Fibroblast of lung (primary cell): ENCODE measurements at regions not wholly inside any gene's neighbourhood (a gene's known extent, or its start where the extent isn't known, plus 50 kb on each side); places are given as distances from the start of the nearest gene placed in this dataset.

ENCODE experiments used
- DNase-seq, 2 donors: peaks; one replicate each; pipeline versions ENCODE4 v3.0.0 to v3.0.0-alpha.2; 2010; ENCODE audit warnings: low read depth in 2 of 2
- H2AFZ ChIP-seq: 2 replicates; pipeline ENCODE4 v1.5.1; 2012; ENCODE audit warnings: low read length, control low read depth, inconsistent platforms
- H3K27ac ChIP-seq: 2 replicates; pipeline ENCODE4 v1.5.1; 2011; ENCODE audit warnings: low read length, control low read depth; ENCODE audit not compliant: insufficient read depth
- H3K27me3 ChIP-seq: 2 replicates; pipeline ENCODE4 v1.5.1; 2011; ENCODE audit warnings: mild to moderate bottlenecking, low read length; ENCODE audit not compliant: control insufficient read depth, insufficient read depth
- H3K36me3 ChIP-seq: 2 replicates; pipeline ENCODE4 v1.5.1; 2011; ENCODE audit warnings: low read length; ENCODE audit not compliant: control insufficient read depth, insufficient read depth
- H3K4me1 ChIP-seq: 2 replicates; pipeline ENCODE4 v1.5.1; 2011; ENCODE audit warnings: low read length; ENCODE audit not compliant: control insufficient read depth, insufficient read depth; ENCODE audit errors: extremely low read depth
- H3K4me2 ChIP-seq: 2 replicates; pipeline ENCODE4 v1.5.1; 2011; ENCODE audit warnings: low read length, control low read depth; ENCODE audit not compliant: insufficient read depth; ENCODE audit errors: extremely low read depth
- H3K4me3 ChIP-seq, 4 experiments: fragments of 200-600 bp in 1 of 4; sonication (generic) in 1 of 4; replicated peaks in 1 of 4; 2 replicates each; pipeline ENCODE4 v1.5.1; 2011 to 2016; ENCODE audit warnings: low read length in 4 of 4, low read depth in 3 of 4, mild to moderate bottlenecking in 3 of 4, control low read depth in 2 of 4, inconsistent platforms in 1 of 4, mixed read lengths in 1 of 4; ENCODE audit not compliant: insufficient read depth in 1 of 4; ENCODE audit errors: control extremely low read depth in 1 of 4
- H3K79me2 ChIP-seq: 2 replicates; pipeline ENCODE4 v1.5.1; 2012; ENCODE audit warnings: mild to moderate bottlenecking, low read length, inconsistent platforms; ENCODE audit not compliant: control insufficient read depth, insufficient read depth
- H3K9ac ChIP-seq: 2 replicates; pipeline ENCODE4 v1.5.1; 2011; ENCODE audit warnings: mild to moderate bottlenecking, low read length, control low read depth; ENCODE audit not compliant: insufficient read depth
- H3K9me3 ChIP-seq: 2 replicates; pipeline ENCODE4 v1.5.1; 2012; ENCODE audit warnings: low read depth, low read length; ENCODE audit not compliant: control insufficient read depth, insufficient read depth
- H4K20me1 ChIP-seq: 2 replicates; pipeline ENCODE4 v1.5.1; 2011; ENCODE audit warnings: low read length; ENCODE audit not compliant: control insufficient read depth, insufficient read depth; ENCODE audit errors: extremely low read depth
- EZH2 ChIP-seq: IDR thresholded peaks from 2 replicates; pipeline ENCODE4 v1.5.1; 2012; ENCODE audit warnings: low read length, control low read depth, mild to moderate bottlenecking; ENCODE audit errors: missing control alignments
- TF ChIP-seq, protein P1 (sequence below), 2 donors: IDR thresholded peaks in 1 of 2; conservative IDR thresholded peaks in 1 of 2; 1 replicate in 1 of 2; 2 replicates in 1 of 2; pipeline ENCODE4 v1.5.1; 2011 to 2012; ENCODE audit warnings: low read length in 2 of 2, control low read depth in 1 of 2, inconsistent platforms in 1 of 2, low read depth in 1 of 2, mild to moderate bottlenecking in 1 of 2

DNA sequence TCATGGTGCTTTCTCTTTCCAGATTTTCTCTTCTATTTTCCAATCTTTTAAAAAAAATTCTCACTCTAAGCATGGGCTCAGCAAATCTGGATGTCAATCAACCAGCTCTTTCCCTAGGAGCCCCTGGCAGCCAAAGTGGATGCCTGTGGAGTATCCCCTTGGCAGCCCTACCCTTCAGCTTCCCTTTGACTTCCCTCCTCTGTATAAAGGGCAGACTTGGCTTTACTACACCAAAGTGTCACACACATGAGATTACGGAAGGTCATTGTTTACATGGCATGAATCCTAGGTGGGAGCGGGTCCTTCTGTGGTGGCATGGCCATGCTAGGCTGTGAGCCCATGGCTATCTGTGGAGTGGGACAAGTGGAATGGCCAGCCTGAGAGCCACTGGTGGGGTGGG lies 379.9 kb downstream of the GABRB3 start:
- Histone ChIP-seq H4K20me1 (no peaks in the 10 kb centered on the region), H3K36me3 (no peaks in the 10 kb centered on the region), H2AFZ (no peak overlapping the region), H3K79me2 (no peaks in the 10 kb centered on the region), H3K4me2 (no peak overlapping the region), H3K27ac (no peak overlapping the region), H3K27me3 (no peaks in the 10 kb centered on the region), H3K4me3 (no peak overlapping the region), H3K9me3 (no peaks in the 10 kb centered on the region), H3K4me1 (no peaks in the 10 kb centered on the region), H3K9ac (no peak overlapping the region)
- no peak for DNase-seq
- TF ChIP-seq EZH2 = no peak
- TF ChIP-seq, protein P1, sequence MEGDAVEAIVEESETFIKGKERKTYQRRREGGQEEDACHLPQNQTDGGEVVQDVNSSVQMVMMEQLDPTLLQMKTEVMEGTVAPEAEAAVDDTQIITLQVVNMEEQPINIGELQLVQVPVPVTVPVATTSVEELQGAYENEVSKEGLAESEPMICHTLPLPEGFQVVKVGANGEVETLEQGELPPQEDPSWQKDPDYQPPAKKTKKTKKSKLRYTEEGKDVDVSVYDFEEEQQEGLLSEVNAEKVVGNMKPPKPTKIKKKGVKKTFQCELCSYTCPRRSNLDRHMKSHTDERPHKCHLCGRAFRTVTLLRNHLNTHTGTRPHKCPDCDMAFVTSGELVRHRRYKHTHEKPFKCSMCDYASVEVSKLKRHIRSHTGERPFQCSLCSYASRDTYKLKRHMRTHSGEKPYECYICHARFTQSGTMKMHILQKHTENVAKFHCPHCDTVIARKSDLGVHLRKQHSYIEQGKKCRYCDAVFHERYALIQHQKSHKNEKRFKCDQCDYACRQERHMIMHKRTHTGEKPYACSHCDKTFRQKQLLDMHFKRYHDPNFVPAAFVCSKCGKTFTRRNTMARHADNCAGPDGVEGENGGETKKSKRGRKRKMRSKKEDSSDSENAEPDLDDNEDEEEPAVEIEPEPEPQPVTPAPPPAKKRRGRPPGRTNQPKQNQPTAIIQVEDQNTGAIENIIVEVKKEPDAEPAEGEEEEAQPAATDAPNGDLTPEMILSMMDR (conservative IDR thresholded peaks at IDR 0.05 in 1 of 2, IDR thresholded peaks at IDR 0.05 in 1 of 2; ENCODE audit: low read depth in 1 of 2, low read length in 2 of 2) = no peak

DNA sequence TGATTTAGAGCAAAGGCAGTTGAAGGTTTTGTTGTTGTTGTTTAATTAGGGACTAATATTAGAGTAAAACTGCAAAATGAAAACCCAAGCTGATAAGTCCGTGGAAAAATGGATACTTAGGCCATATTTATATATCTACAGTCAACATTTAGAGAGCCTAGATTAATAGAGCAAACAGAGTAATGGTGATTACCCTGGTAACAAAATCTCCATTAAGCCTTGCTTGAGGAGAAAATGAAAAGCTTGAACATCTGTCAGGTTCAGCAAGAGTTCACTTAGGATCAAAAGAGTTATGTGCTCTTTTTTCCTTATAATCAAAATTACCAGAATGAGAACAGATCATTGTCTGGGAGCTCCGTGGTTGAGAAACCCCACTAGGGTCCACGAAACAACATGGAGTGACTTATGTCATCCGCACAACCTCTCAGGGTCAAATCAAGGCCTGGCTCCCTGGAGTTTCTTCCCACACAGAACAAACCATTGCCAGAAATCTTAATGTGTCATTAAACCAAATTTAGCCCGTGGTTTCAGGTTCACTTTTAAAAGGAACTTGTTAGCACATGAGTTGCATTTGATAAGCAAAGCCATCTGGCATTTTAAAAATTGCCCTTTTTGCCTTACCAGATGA lies 381.2 kb downstream of the GABRB3 start:
- no peaks in the 10 kb centered on the region for H4K20me1 ChIP-seq
- H2AFZ ChIP-seq = no peak overlapping the region
- no peak overlapping the region for H3K9ac ChIP-seq
- H3K9me3 ChIP-seq = no peaks in the 10 kb centered on the region
- H3K4me2 ChIP-seq = no peak overlapping the region
- H3K79me2 ChIP-seq = no peaks in the 10 kb centered on the region
- H3K4me3 ChIP-seq = no peak overlapping the region
- no peaks in the 10 kb centered on the region for H3K27me3 ChIP-seq
- no peak overlapping the region for H3K27ac ChIP-seq
- no peaks in the 10 kb centered on the region for H3K4me1 ChIP-seq
- H3K36me3 ChIP-seq = no peaks in the 10 kb centered on the region
- no peak for DNase-seq
- no peak for TF ChIP-seq EZH2
- TF ChIP-seq, protein P1 (conservative IDR thresholded peaks at IDR 0.05 in 1 of 2, IDR thresholded peaks at IDR 0.05 in 1 of 2; ENCODE audit: low read depth in 1 of 2, low read length in 2 of 2) = no peak

DNA sequence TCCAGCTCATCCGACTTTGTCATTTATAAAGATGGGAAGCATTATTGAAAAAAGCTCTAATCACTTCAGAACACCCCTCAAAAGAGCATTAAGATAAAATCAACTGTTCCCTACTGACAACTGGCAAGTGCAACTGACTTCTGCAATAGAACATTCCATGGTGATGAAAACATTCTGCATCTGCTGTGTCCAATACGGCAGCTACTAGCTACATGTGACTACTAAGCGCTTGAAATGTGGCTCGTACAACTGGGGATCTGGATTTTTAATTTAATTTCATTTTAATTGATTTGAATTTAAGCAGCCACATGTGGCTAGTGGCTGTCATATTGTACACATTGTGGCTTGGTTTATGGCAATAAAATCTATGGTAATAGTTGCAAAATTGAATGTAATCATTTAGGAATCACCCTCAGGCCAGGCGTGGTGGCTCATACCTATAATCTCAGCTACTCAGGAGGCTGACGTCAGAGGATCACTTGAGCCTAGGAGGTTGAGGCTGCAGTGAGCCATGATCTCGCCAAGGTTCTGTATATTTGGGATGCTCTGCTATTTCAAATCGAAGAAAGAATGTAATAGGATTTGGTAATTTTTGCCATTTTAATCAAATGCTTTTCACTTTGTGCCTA lies 390.3 kb downstream of the GABRB3 start:
- Histone ChIP-seq H3K27me3 (no peaks in the 10 kb centered on the region), H3K9ac (no peak overlapping the region), H3K4me2 (no peak overlapping the region), H4K20me1 (no peaks in the 10 kb centered on the region), H3K9me3 (no peaks in the 10 kb centered on the region), H3K4me1 (no peaks in the 10 kb centered on the region), H3K27ac (no peak overlapping the region), H3K36me3 (no peaks in the 10 kb centered on the region), H2AFZ (no peak overlapping the region), H3K4me3 (no peak overlapping the region), H3K79me2 (no peaks in the 10 kb centered on the region)
- TF ChIP-seq EZH2 = no peak
- TF ChIP-seq, protein P1 (conservative IDR thresholded peaks at IDR 0.05 in 1 of 2, IDR thresholded peaks at IDR 0.05 in 1 of 2; ENCODE audit: low read depth in 1 of 2, low read length in 2 of 2) = no peak
- DNase-seq = no peak
